NCI-H146 treated with DMSO at 0.1 percent for 48 hours (cell line): ENCODE measurements at regions not wholly inside any gene's neighbourhood (a gene's known extent, or its start where the extent isn't known, plus 50 kb on each side); places are given as distances from the start of the nearest gene placed in this dataset.

Source experiments
- DNase-seq: peaks from one replicate; lab custom pipeline; 2025; ENCODE audit not compliant: unreplicated experiment; lab: John Stamatoyannopoulos, UW

DNA sequence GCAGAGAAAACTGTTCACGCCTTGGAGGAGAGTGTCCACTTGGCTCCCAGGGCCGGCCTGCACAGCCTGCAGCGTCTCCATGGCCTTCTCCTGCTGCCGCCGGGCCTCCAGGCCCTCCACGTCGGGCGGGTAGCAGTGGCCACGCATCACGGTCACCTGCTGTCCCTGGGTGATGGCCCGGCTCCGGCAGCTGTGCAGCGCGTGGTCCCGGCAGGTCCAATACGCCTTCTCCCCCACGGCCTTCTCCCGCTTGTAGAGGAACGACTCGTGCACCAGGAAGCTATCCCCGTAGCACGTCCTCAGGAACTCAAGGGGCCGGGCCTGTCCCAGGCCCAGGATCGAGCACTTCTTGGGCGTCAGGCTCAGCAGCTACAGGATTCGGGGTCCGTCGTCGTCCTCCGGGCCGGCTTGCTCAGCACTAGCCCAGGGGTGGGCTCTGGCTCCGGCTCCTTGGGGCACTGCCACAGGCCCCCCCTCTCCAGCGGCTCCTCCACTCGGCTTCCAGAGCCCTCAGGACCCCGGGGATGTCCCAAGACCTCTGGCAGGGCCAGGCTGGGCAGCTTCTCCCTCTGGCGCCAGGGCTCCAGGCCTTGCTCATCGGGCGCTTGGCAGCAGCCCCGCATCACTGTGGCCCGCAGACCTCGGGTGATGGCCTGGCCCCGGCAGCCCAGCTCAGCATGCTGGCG, 83.6 kb upstream of the FXR1 start:
- DNase-seq, result no peak

DNA sequence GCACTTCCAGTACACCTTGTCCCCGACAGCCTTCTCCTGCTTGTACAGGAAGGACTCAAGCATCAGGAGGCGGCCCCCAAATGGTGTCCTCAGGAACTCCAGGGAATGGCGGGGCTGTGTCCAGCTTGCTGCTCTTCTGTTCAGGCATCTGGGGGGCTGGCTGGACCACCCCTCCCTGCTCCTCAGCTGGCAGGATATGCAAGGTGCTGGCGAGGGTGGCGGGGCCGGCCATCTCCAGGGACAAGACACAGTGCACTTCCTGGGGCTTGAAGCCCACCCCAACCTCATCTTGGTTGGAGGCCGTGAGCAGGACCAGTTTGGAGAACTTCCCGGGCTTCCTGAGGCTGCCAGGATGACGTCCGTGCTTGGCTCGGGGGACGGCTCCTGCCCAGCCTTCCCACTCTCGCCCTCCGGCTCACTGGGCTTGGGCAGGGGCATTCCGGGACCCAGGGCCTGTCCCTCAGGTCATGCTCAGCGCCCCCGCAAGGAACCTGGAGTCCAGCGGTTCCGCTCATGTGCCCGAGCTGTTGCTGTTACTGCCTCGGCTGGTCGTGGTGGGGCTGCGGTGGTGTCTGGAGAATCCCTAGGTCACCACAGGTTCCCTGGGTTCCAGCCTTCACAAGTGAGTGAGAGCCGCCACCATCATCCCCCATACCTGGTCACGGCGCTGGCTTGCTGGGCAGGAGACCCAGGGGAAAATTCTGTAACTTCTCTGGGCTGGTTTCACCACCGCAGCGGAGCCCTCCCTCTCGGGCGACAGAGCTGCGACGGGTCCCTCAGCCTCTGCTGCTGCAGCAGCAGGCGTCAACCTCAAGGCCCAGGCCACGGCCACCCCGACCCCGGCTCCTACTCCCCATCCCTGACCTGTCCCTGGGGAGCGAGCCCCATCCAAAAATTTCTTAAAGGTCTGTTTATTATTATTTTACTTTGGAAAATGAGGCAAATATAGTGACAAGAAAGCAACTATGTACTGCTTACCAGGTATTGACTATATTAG, 82.8 kb upstream of the FXR1 start:
- DNase-seq, result no peak

DNA sequence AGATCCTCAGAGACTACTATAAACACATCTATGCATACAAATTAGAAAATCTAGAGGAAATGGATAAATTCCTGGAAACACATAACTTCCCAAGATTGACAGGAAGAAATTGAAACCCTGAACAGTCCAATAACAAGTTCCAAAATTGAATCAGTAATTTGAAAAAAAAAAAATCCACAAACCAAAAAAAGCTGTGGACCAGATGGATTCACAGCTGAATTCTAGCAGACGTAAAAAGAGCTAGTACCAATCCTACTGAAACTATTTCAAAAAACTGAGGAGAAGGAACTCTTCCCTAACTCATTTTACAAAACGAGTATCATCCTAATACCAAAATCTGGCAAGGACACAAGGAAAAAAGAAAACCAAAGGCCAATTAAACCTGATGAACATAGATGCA, 77.0 kb upstream of the FXR1 start:
- DNase-seq, result no peak

DNA sequence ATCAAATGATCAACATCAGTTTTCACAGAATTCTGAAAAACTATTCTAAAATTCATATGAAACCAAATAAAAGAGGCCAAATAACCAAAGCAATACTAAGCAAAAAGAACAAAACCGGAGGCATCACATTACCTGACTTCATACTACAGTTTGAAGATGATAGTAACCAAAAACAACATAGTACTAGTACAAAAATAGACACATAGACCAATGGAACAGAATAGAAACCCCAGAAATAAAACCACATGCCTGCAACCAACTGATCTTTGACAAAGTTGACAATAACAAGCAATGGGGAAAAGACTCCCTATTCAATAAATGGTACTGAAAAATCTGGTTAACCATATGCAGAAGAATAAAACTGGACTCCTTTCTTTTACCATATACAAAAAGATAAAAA, 75.7 kb upstream of the FXR1 start:
- no peak for DNase-seq

DNA sequence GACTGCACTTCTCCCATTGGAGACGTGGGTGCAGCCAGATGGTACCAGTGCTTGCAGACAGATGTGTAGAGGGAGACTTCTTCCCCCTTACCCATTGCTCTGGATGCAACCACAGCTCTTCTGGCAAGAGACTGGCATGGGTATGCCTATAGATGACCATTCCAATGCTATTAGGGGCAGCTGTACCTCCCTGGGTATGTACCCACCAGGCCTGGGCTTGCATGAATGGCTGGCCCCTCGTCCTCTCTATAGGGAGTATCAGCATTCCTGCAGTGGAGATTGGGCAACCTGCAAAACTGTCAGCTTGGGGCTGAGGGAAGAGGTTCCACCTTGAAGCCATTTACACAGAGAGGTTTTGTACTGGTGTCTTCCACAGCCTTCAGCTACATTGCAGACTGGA, 57.6 kb upstream of the FXR1 start:
- DNase-seq, result no peak

DNA sequence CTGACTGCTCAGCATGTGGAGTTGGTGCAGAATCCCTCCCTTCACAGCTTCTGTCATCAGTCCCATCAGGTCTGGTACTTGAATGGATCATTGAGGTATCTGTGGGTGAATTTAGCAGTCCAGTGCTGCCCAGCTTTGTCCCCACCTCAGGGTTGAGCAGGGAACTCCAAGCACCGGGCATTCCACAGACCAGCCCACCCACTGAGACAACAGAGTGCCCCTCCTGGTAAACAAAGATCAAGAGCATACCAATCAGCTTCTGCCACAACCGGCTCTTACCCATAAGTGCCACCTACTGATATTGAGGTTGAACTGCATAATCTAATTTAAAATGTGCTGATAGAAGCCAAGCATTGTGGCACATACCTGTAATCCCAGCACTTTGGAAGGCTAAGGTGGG, 57.1 kb upstream of the FXR1 start:
- DNase-seq, result peak; percentile 95

DNA sequence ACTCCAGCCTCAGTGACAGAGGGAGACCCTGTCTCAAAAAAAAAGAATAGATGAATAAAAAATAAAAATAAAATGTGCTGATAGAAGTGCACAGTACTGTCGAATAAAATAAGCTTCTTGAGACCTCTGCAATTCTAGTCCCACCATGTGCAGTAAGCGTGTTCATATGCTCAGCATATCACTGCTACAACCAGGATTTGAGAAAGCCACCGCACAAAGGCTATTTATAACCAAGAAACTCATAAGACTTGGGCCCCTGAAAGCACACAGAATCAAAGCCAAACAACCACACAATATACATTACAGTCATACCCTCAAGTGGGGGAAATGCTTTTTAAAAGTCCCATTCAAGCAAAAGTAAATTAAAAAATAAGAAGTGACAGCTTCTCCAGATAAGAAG, 56.5 kb upstream of the FXR1 start:
- DNase-seq, result no peak

DNA sequence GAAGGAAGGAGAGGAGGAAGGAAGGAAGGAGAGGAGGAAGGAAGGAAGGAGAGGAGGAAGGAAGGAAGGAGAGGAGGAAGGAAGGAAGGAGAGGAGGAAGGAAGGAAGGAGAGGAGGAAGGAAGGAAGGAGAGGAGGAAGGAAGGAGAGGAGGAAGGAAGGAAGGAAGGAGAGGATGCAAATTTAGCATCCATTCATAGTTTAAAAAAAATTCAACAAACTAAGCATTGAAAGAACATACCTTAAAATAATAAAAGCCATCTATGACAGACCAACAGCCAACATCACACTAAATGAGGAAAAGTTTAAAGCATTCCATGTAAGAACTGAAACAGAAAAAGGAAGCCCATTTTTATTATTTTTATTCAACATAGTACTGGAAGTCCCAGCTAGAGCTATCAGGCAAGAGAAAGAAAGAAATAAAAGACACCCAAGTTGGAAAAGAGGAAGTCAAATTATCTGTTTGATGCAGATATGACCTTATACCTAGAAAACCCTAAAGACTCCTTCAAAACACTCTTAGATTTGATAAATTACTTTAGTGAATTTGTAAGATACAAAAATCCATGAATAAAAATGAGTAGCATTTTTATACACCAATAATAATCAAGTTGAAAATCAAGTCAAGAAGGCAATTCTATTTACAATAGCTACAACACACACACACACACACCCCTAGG, 52.2 kb upstream of the FXR1 start:
- DNase-seq, result no peak
